GM23338 (cell line): ENCODE measurements at regions not wholly inside any gene's neighbourhood (a gene's known extent, or its start where the extent isn't known, plus 50 kb on each side); places are given as distances from the start of the nearest gene placed in this dataset.
"Not testable (repeated sequence)": the region's sequence is repeated elsewhere in the genome, so short reads cannot be mapped to it uniquely, and the experiment has no call there.

Source experiments
- ATAC-seq: fragments of 200-7000 bp; cut with Tn5 transposase; 3 replicates; pipeline ENCODE4 v1.9.1; 2020
- DNase-seq: peaks from one replicate; pipeline ENCODE4 v3.0.0-alpha.2; 2015; ENCODE audit warnings: low spot score
- H2AFZ ChIP-seq: fragments of 200-600 bp; sonication (generic); 2 replicates; pipeline ENCODE4 v1.8.0; 2016; ENCODE audit warnings: antibody characterized with exemption, mild to moderate bottlenecking, moderate library complexity
- H3F3A ChIP-seq: fragments of 200-600 bp; sonication (generic); replicated peaks from 2 replicates; pipeline ENCODE4 v1.8.0; 2017; ENCODE audit warnings: antibody characterized with exemption, mixed run types, low read depth
- H3K27ac ChIP-seq: fragments of 200-600 bp; sonication (generic); 2 replicates; pipeline ENCODE4 v1.6.1; 2016; ENCODE audit warnings: low read depth
- H3K27me3 ChIP-seq: fragments of 200-600 bp; sonication (generic); 2 replicates; pipeline ENCODE4 v1.8.0; 2016; ENCODE audit warnings: mild to moderate bottlenecking, mixed run types, moderate library complexity; ENCODE audit not compliant: insufficient read depth
- H3K36me3 ChIP-seq: fragments of 200-600 bp; sonication (generic); 2 replicates; pipeline ENCODE4 v1.8.0; 2016; ENCODE audit warnings: mild to moderate bottlenecking; ENCODE audit not compliant: insufficient read depth
- H3K4me1 ChIP-seq: fragments of 200-600 bp; sonication (generic); 2 replicates; pipeline ENCODE4 v1.8.0; 2016; ENCODE audit warnings: mild to moderate bottlenecking, moderate library complexity; ENCODE audit not compliant: insufficient read depth
- H3K4me2 ChIP-seq: fragments of 200-600 bp; sonication (generic); 2 replicates; pipeline ENCODE4 v1.7.1; 2017; ENCODE audit warnings: mixed run types
- H3K4me3 ChIP-seq: fragments of 200-600 bp; sonication (generic); 2 replicates; pipeline ENCODE4 v1.6.1; 2016; ENCODE audit warnings: mixed run types
- H3K79me2 ChIP-seq: fragments of 200-600 bp; sonication (generic); replicated peaks from 2 replicates; pipeline ENCODE4 v1.8.0; 2017; ENCODE audit warnings: mild to moderate bottlenecking; ENCODE audit not compliant: insufficient read depth
- H3K9me2 ChIP-seq: fragments of 200-600 bp; sonication (generic); 2 replicates; pipeline ENCODE4 v1.8.0; 2017; ENCODE audit not compliant: insufficient read depth
- H4K20me1 ChIP-seq: fragments of 200-600 bp; sonication (generic); replicated peaks from 2 replicates; pipeline ENCODE4 v1.8.0; 2017; ENCODE audit warnings: mild to moderate bottlenecking; ENCODE audit not compliant: insufficient read depth
- H3K27ac Mint-ChIP-seq: 2 replicates; pipeline ENCODE4 v1.8.0; 2020; ENCODE audit warnings: inconsistent platforms, mild to moderate bottlenecking, moderate library complexity, mixed read lengths
- H3K27me3 Mint-ChIP-seq: 3 replicates; pipeline ENCODE4 v1.8.0; 2022; ENCODE audit warnings: low read depth, mild to moderate bottlenecking, moderate library complexity, mixed read lengths, inconsistent platforms; ENCODE audit not compliant: insufficient read depth, poor library complexity
- H3K36me3 Mint-ChIP-seq: 3 replicates; pipeline ENCODE4 v1.8.0; 2021; ENCODE audit warnings: low read depth, mild to moderate bottlenecking, inconsistent platforms, moderate library complexity, mixed read lengths
- H3K4me1 Mint-ChIP-seq: 3 replicates; pipeline ENCODE4 v1.8.0; 2020; ENCODE audit warnings: mild to moderate bottlenecking, inconsistent platforms, mixed read lengths
- H3K4me3 Mint-ChIP-seq: 3 replicates; pipeline ENCODE4 v1.8.0; 2021; ENCODE audit warnings: moderate library complexity, mild to moderate bottlenecking, inconsistent platforms, mixed read lengths
- H3K9me3 Mint-ChIP-seq: 3 replicates; pipeline ENCODE4 v1.8.0; 2020; ENCODE audit warnings: moderate library complexity, mild to moderate bottlenecking, inconsistent platforms, mixed read lengths
- CREB1 ChIP-seq: fragments of 250-450 bp; sonication (Bioruptor Pico); IDR thresholded peaks from 2 replicates; pipeline ENCODE4 v1.5.0; 2020; ENCODE audit warnings: low read depth, mild to moderate bottlenecking, moderate library complexity
- ETS1 ChIP-seq: IDR thresholded peaks from 2 replicates; pipeline ENCODE4 v1.6.1; 2016; ENCODE audit warnings: antibody characterized with exemption
- JUNB ChIP-seq: IDR thresholded peaks from one replicate; pipeline ENCODE4 v1.6.1; 2016; ENCODE audit warnings: antibody characterized with exemption; ENCODE audit not compliant: unreplicated experiment
- REST ChIP-seq: IDR thresholded peaks from one replicate; pipeline ENCODE4 v1.6.1; 2018; ENCODE audit warnings: antibody characterized with exemption; ENCODE audit not compliant: unreplicated experiment
- STAT1 ChIP-seq: IDR thresholded peaks from one replicate; pipeline ENCODE4 v1.6.1; 2016; ENCODE audit warnings: antibody characterized with exemption; ENCODE audit not compliant: unreplicated experiment
- ZNF114 ChIP-seq: fragments of 250-450 bp; sonication (Bioruptor Pico); IDR thresholded peaks from 2 replicates; pipeline ENCODE4 v1.5.0; 2020; ENCODE audit warnings: mild to moderate bottlenecking, moderate library complexity
- ZNF462 ChIP-seq: fragments of 250-450 bp; sonication (Bioruptor Pico); IDR thresholded peaks from 2 replicates; pipeline ENCODE4 v1.5.0; 2020; ENCODE audit warnings: mild to moderate bottlenecking, moderate library complexity

- not testable (repeated sequence) for H3K4me3 Mint-ChIP-seq, H3K9me3 Mint-ChIP-seq, H2AFZ ChIP-seq, H3K27me3 ChIP-seq, H3K9me2 ChIP-seq, H3K4me2 ChIP-seq, H4K20me1 ChIP-seq, DNase-seq, H3K36me3 ChIP-seq, H3K36me3 Mint-ChIP-seq, H3F3A ChIP-seq, H3K4me3 ChIP-seq, H3K27ac ChIP-seq, H3K79me2 ChIP-seq, H3K27ac Mint-ChIP-seq, ATAC-seq, H3K27me3 Mint-ChIP-seq
- H3K4me1 Mint-ChIP-seq: peaks cover 62% of the 10 kb centered on the region
- H3K4me1 ChIP-seq: peaks cover 63% of the 10 kb centered on the region
Observed at GRCh38 chr3:161639095-161639494, 142.5 kb downstream of the OTOL1 start.

- Histone ChIP-seq H3F3A (no peaks in the 10 kb centered on the region), H3K27me3 (no peaks in the 10 kb centered on the region), H3K27ac (no peak overlapping the region), H2AFZ (no peak overlapping the region), H3K4me1 (peaks cover 52% of the 10 kb centered on the region), H3K4me2 (no peak overlapping the region), H3K36me3 (no peaks in the 10 kb centered on the region), H3K9me2 (peaks cover 4% of the 10 kb centered on the region; the same call in 1 of the 2 replicates), H4K20me1 (no peaks in the 10 kb centered on the region), H3K4me3 (no peak overlapping the region), H3K79me2 (no peaks in the 10 kb centered on the region)
- TF ChIP-seq STAT1 (no peak), ZNF114 (no peak), REST (no peak), CREB1 (CRISPR knock-in tag) (no peak)
- no peak for ATAC-seq
- Mint-ChIP-seq H3K4me3 (no peak overlapping the region), H3K36me3 (no peaks in the 10 kb centered on the region), H3K27me3 (peaks cover 2% of the 10 kb centered on the region), H3K27ac (peak overlapping the region; percentile 35), H3K9me3 (no peaks in the 10 kb centered on the region), H3K4me1 (peaks cover 54% of the 10 kb centered on the region)
- DNase-seq: no peak
Observed at GRCh38 chr3:161640181-161640580, 143.6 kb downstream of the OTOL1 start.

GRCh38 chr3:161641287-161641686 lies 144.7 kb downstream of the OTOL1 start:
- H3K36me3 ChIP-seq: no peaks in the 10 kb centered on the region
- 0 out of 2 replicates have a peak overlapping the region, but pooled peaks have one; percentile 25 for H2AFZ ChIP-seq
- H3K9me2 ChIP-seq: peaks cover 4% of the 10 kb centered on the region; the same call in 1 of the 2 replicates
- Mint-ChIP-seq H3K4me1 (peaks cover 44% of the 10 kb centered on the region), H3K36me3 (no peaks in the 10 kb centered on the region), H3K4me3 (no peak overlapping the region), H3K27me3 (peaks cover 2% of the 10 kb centered on the region), H3K9me3 (no peaks in the 10 kb centered on the region), H3K27ac (no peak overlapping the region)
- no peak for DNase-seq
- H3K4me3 ChIP-seq: no peak overlapping the region
- H3K4me2 ChIP-seq: no peak overlapping the region
- H3F3A ChIP-seq: no peaks in the 10 kb centered on the region
- no peaks in the 10 kb centered on the region for H4K20me1 ChIP-seq
- peaks cover 41% of the 10 kb centered on the region for H3K4me1 ChIP-seq
- no peaks in the 10 kb centered on the region for H3K79me2 ChIP-seq
- no peak for ATAC-seq
- no peaks in the 10 kb centered on the region for H3K27me3 ChIP-seq
- H3K27ac ChIP-seq: no peak overlapping the region
- no peak for TF ChIP-seq JUNB
- TF ChIP-seq ZNF462 (CRISPR knock-in tag): no peak
- TF ChIP-seq ETS1: no peak
- no peak for TF ChIP-seq CREB1 (CRISPR knock-in tag)
